GM18861 (cell line): ENCODE measurements at regions not wholly inside any gene's neighbourhood (a gene's known extent, or its start where the extent isn't known, plus 50 kb on each side); places are given as distances from the start of the nearest gene placed in this dataset.

Experiments used
- ATAC-seq: cut with Tn5 transposase; IDR thresholded peaks from one replicate; pipeline ENCODE4 v1.9.1; 2021; ENCODE audit not compliant: unreplicated experiment

DNA sequence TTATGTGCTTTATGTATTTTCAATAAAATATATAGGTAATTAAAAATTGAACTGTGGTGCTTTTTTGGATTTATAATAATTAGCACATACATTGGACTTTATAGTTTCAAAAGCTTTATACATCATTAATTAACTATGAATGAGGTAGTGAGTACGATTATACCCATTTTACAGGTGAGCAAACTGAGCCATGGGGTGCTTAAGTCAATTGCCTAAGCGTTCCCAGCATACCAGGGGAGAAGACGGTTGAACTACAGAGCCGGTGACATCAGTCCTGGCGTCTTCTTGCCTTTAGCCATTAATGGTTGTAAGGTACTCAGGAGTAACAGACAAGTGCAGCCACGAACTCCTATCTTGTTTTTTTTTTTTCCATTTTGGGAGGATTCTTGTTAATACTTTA is 172.8 kb downstream of the GATA3 start:
- ATAC-seq, result no peak

GRCh38 chr10:8229153-8229552 is 174.7 kb downstream of the GATA3 start:
- no peak for ATAC-seq

- ATAC-seq, result no peak
Observed at GRCh38 chr10:8230902-8231301, 176.4 kb downstream of the GATA3 start.

DNA sequence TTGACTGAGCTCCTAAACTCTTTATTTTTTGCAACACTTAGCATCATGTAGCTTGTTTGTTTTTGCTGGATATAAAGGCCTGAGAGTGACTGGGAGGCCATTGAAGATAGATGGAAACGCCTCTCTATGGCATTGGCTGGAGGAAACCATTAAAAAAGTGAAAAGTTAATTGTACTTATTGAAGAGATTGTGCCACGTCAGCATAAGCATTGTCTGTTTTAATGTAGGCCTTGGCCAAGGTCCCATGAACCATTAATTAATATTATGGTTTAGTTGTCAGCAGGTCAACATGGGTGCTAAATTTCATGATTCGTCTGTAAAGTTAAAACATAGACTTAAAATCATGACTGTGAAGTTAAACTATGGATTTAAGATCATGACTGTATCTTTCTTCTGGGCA is 178.6 kb downstream of the GATA3 start:
- no peak for ATAC-seq

DNA sequence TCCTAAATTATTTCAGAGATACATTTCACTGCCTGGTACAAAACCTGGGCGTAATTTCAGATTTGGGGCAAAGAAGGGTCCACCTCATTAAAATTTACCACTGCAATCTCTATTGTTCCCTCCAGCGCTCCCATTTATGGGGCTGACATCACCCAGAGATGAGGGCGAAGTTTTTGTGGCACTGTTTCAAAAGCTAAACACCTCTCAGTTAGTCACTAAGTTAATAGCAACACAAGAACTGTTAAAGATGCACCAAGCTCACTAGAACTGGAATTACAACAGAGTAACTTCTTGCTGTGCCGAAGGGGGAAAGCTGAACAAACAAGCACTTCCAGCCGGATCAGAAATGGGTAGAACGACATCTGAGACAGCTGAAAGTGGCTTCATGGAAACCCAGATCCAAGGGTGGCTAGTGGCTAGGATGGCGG is 179.4 kb downstream of the GATA3 start:
- ATAC-seq, result no peak

GRCh38 chr10:8235253-8236027 is 181.0 kb downstream of the GATA3 start:
- no peak for ATAC-seq

- ATAC-seq, result no peak
Observed at GRCh38 chr10:8238986-8239385, 184.5 kb downstream of the GATA3 start.

DNA sequence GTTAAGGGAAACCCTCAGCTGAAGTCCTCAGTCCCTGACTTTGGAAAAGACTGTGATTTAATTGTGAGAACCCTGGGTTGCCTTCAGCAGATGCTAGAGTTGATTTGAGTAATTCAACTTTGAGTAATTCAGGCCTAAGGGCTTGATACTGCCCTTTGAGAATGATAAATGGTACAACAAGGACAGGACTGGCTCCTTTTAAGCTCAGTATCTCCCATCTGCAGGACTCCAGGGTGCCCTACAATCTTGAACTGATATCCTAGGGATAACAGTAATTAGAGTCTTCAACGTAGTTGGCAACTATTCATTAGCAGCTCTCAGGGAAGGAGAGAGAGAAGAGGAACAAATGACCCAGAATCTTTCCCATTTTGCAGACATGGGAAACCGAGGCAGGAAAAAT is 186.4 kb downstream of the GATA3 start:
- no peak for ATAC-seq

GRCh38 chr10:8242295-8242872 is 187.9 kb downstream of the GATA3 start:
- ATAC-seq, result no peak

GRCh38 chr10:8245131-8245813 is 190.8 kb downstream of the GATA3 start:
- ATAC-seq, result peak; percentile 64

- ATAC-seq, result no peak
Observed at GRCh38 chr10:8245814-8246142, 191.3 kb downstream of the GATA3 start.

DNA sequence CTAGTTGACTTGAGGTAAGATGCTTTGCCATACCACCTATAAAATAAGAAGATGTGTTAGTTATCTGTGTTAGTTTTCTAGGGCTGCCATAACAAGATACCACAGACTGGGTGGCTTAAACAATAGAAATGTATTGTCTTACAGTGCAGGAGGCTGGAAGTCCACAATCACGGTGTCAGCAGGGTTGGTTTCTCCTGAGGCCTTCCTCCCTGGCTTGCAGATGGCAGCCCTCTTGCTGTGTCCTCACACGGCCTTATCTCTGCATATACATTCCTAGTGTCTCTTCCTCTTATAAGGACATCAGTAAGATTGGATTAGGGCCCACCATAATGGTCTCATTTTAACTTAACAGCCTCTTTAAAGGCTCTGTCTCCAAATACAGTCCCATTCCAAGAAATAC is 192.1 kb downstream of the GATA3 start:
- no peak for ATAC-seq

GRCh38 chr10:8247191-8247590 is 192.7 kb downstream of the GATA3 start:
- ATAC-seq, result no peak

- ATAC-seq, result no peak
Observed at GRCh38 chr10:8248868-8249267, 194.4 kb downstream of the GATA3 start.

- no peak for ATAC-seq
Observed at GRCh38 chr10:8254350-8254749, 199.9 kb downstream of the GATA3 start.

GRCh38 chr10:8255301-8255700 is 200.8 kb downstream of the GATA3 start:
- no peak for ATAC-seq

GRCh38 chr10:8260645-8261044 is 206.2 kb downstream of the GATA3 start:
- no peak for ATAC-seq

- ATAC-seq, result no peak
Observed at GRCh38 chr10:8262317-8262716, 207.8 kb downstream of the GATA3 start.

DNA sequence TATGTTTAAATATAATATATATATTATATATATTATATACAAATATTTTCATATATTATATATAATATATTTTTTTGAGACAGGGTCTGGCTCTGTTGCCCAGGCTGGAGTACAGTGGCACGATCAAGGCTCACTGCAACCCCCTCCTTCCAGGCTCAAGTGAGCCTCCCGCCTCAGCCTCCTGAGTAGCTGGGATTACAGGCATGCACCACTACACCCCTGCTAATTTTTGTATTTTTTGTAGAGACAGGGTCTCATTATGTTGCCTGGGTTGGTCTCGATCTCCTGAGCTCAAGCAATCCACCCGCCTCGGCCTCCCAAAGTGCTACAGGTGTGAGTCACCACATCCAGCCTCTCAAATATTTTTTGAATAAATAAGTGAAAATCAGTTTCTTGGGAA is 215.5 kb downstream of the GATA3 start:
- no peak for ATAC-seq

- ATAC-seq, result no peak
Observed at GRCh38 chr10:8272794-8273425, 218.4 kb downstream of the GATA3 start.

GRCh38 chr10:8273749-8274148 is 219.3 kb downstream of the GATA3 start:
- ATAC-seq, result no peak

DNA sequence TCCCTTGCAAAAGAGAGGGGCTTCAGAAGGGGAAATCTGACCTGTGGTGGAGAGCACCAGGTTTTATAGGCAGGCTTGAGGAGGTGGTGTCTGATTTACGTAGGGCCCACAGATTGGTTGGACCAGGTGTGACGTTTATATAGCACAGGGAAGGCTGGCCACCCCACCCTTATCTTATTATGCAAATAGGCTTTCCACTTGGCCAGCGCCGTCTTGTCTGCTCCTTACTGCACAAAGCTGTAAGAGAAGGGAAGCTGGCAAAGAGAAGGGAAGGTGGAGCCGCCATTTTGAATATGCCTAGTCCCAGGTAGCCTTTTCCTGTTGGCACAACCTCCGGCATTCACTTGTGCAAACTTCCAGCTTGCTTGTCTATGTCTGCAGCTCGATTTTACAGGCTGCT is 221.4 kb downstream of the GATA3 start:
- ATAC-seq, result no peak
